Immature natural killer cell (primary cell): ENCODE measurements at regions not wholly inside any gene's neighbourhood (a gene's known extent, or its start where the extent isn't known, plus 50 kb on each side); places are given as distances from the start of the nearest gene placed in this dataset.
"Not testable (repeated sequence)": the region's sequence is repeated elsewhere in the genome, so short reads cannot be mapped to it uniquely, and the experiment has no call there.

Experiments
- DNase-seq, 3 donors: peaks; one replicate each; pipeline ENCODE4 v3.0.0; 2022; ENCODE audit warnings: mixed read lengths in 1 of 3
- H3K27ac Mint-ChIP-seq, 6 donors: one replicate each; pipeline ENCODE4 v1.8.0; 2020; ENCODE audit warnings: mixed read lengths in 6 of 6, mild to moderate bottlenecking in 5 of 6, inconsistent platforms in 4 of 6, moderate library complexity in 3 of 6
- H3K27me3 Mint-ChIP-seq, 3 donors: one replicate each; pipeline ENCODE4 v1.8.0; 2020 to 2021; ENCODE audit warnings: low read depth in 3 of 3, mild to moderate bottlenecking in 3 of 3, mixed read lengths in 3 of 3, moderate library complexity in 3 of 3, inconsistent platforms in 1 of 3
- H3K36me3 Mint-ChIP-seq, 3 donors: one replicate each; pipeline ENCODE4 v1.8.0; 2020; ENCODE audit warnings: mixed read lengths in 3 of 3, inconsistent platforms in 2 of 3, mild to moderate bottlenecking in 2 of 3
- H3K4me1 Mint-ChIP-seq, 2 donors: one replicate each; pipeline ENCODE4 v1.8.0; 2020; ENCODE audit warnings: inconsistent platforms in 2 of 2, mild to moderate bottlenecking in 2 of 2, mixed read lengths in 2 of 2, moderate library complexity in 1 of 2
- H3K4me3 Mint-ChIP-seq, 5 donors: one replicate each; pipeline ENCODE4 v1.8.0; 2020; ENCODE audit warnings: mild to moderate bottlenecking in 5 of 5, mixed read lengths in 5 of 5, inconsistent platforms in 3 of 5, moderate library complexity in 3 of 5
- H3K9me3 Mint-ChIP-seq, 6 donors: one replicate each; pipeline ENCODE4 v1.8.0; 2020; ENCODE audit warnings: mild to moderate bottlenecking in 6 of 6, mixed read lengths in 6 of 6, inconsistent platforms in 4 of 6, moderate library complexity in 3 of 6

DNA sequence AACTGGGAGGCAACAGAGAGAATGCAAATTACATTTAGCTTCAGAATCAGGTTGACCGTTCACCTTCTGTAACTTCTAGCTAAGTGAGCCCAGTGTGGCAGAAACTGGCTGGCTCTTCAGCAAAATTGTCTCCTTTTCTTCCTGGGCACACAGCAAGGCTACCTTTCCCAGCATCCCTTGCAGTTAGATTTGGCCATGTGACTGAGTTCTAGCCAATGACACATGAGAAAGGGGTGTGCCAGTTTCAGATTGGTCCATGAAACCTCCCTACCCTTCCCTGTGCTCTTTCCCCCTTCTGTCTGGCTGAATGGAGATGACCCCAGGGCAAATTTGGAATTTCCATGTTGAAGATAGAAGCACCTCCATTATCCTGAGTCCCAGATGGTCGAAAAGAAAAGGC is 72.5 kb upstream of the SMIM23 start:
- H3K27ac Mint-ChIP-seq: no peak overlapping the region
- H3K4me1 Mint-ChIP-seq: no peaks in the 10 kb centered on the region
- H3K9me3 Mint-ChIP-seq: peaks cover 0 to 3% (median 0%) of the 10 kb centered on the region in 6 donors
- no peak overlapping the region for H3K4me3 Mint-ChIP-seq
- no peak for DNase-seq
- peaks cover 2 to 8% (median 3%) of the 10 kb centered on the region in 3 donors for H3K27me3 Mint-ChIP-seq
- no peaks in the 10 kb centered on the region for H3K36me3 Mint-ChIP-seq

- Mint-ChIP-seq H3K4me3 (no peak overlapping the region), H3K9me3 (peaks cover 0 to 3% (median 0%) of the 10 kb centered on the region in 6 donors), H3K27me3 (peaks cover 2 to 13% (median 3%) of the 10 kb centered on the region in 3 donors), H3K36me3 (no peaks in the 10 kb centered on the region), H3K27ac (no peak overlapping the region), H3K4me1 (no peaks in the 10 kb centered on the region)
- DNase-seq: no peak
Observed at GRCh38 chr5:171714261-171714660, 71.4 kb upstream of the SMIM23 start.

DNA sequence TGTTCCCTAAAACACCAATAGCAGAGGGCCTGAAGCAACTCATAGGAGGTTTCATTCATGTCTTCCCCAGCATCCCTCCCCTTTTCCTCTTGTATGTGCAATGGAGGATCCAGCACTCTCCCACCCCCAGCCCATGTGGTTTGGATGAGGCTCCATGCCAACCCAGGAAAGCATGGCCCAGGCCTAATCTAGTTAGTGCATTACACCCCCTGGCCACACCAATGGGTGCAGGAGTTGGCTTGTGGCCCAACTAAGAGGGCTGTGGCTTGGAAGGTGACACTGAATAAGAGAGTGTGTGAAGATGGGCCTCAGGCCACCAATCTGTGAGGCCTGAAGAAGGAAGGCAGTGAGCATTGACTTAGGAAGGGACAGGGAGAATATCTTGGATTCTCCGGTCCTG is 70.8 kb upstream of the SMIM23 start:
- Mint-ChIP-seq H3K4me3 (no peak overlapping the region), H3K27me3 (peaks cover 2 to 13% (median 5%) of the 10 kb centered on the region in 3 donors), H3K36me3 (no peaks in the 10 kb centered on the region), H3K4me1 (no peaks in the 10 kb centered on the region), H3K27ac (no peak overlapping the region), H3K9me3 (peaks cover 0 to 3% (median 0%) of the 10 kb centered on the region in 6 donors)
- no peak for DNase-seq

DNA sequence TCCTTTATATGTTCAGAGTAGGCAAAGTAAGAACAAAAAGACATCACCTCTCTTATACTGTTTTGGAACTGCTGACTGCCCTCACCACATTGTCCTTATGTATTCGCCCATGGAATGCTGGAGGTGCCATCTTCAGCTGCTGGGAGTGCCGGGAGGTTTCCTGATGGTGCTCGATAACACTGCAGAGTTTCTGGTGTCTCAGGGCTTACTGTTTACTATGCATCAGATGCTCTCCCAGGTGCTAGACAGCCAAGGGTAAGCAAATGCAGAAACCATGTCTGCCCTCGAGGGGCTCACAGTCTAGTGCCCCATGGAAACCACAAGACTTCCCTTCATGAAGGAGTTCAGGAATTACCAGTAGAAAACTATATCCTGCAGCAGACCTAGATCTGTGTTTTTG is 70.1 kb upstream of the SMIM23 start:
- Mint-ChIP-seq H3K9me3 (no peaks in the 10 kb centered on the region), H3K27ac (no peak overlapping the region), H3K4me1 (no peaks in the 10 kb centered on the region), H3K36me3 (no peaks in the 10 kb centered on the region), H3K27me3 (peaks cover 2 to 13% (median 6%) of the 10 kb centered on the region in 3 donors), H3K4me3 (no peak overlapping the region)
- DNase-seq: no peak

- H3K36me3 Mint-ChIP-seq: no peaks in the 10 kb centered on the region
- DNase-seq: no peak
- H3K4me3 Mint-ChIP-seq: no peak overlapping the region
- no peaks in the 10 kb centered on the region for H3K4me1 Mint-ChIP-seq
- H3K27ac Mint-ChIP-seq: no peak overlapping the region
- no peaks in the 10 kb centered on the region for H3K9me3 Mint-ChIP-seq
- peaks cover 2 to 19% (median 6%) of the 10 kb centered on the region in 3 donors for H3K27me3 Mint-ChIP-seq
Observed at GRCh38 chr5:171720086-171720485, 65.5 kb upstream of the SMIM23 start.

DNA sequence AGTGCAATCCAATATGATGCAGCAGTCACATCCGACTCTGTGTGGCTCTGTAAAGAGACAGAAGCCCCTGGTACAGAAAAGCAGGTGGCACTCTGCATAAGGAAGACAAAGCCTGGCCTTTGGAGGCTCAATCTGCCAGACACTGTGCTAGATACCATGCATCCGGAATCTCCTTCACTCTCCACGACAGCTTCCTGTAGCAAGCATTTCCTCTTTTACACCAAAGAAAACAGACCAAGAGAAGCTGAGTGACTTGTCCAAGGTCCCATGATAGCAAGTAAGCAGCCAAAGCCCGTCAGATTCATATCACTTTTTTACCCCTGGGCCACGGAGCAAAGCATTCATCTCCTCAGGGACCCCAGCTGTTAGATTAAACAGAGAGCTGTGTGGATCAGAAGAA is 64.2 kb upstream of the SMIM23 start:
- H3K4me3 Mint-ChIP-seq: no peak overlapping the region

DNA sequence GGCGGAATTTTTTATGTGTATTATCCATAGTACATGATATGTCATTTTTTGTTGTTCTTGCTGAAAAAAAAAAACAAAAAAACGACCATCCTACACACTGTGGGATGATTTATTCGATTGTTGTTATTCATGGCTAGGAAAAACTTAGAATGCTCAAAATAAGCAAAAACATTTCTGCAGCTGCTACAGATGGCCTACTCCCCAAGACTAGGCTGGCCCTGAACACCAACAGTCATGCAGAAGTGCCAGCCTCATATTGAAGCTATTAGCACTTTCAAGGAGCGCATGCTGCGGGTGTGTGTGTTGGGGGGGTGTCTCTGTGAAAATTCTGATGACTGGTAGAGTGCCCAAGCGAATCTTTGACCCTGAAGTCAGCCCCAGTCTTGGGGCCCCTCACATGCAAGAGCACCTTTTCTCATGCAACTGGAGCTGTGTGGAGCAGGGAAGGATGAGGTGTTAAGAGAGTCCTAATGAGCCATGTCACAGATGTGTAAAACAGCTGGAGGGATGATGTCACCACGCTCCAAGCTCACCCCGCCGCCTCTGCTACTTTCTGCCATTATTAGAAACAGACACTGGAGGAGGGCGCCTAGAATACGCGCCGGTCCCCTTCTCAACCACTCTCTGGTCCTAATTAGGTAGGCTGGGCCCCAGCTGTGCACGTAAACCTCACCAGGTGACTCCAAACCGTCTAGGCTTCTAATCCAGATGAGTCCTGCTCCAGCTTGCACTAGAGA is 61.0 kb upstream of the SMIM23 start:
- H3K9me3 Mint-ChIP-seq: peaks cover 8 to 30% (median 17%) of the 10 kb centered on the region in 6 donors
- no peak for DNase-seq
- H3K4me1 Mint-ChIP-seq: no peaks in the 10 kb centered on the region
- peaks cover 0 to 4% (median 0%) of the 10 kb centered on the region in 3 donors for H3K36me3 Mint-ChIP-seq
- no peak overlapping the region for H3K4me3 Mint-ChIP-seq
- H3K27ac Mint-ChIP-seq: no peak overlapping the region
- H3K27me3 Mint-ChIP-seq: peaks cover 12 to 22% (median 21%) of the 10 kb centered on the region in 3 donors

More for the DNA sequence above, 64.2 kb upstream of the SMIM23 start:
- Mint-ChIP-seq H3K27me3 (peaks cover 6 to 18% (median 12%) of the 10 kb centered on the region in 3 donors), H3K36me3 (peaks cover 0 to 3% (median 0%) of the 10 kb centered on the region in 3 donors), H3K27ac (no peak overlapping the region), H3K4me1 (no peaks in the 10 kb centered on the region), H3K9me3 (peaks cover 6 to 7% (median 7%) of the 10 kb centered on the region in 6 donors)
- no peak for DNase-seq

GRCh38 chr5:171725205-171725601 is 60.4 kb upstream of the SMIM23 start:
- peaks cover 12 to 21% (median 18%) of the 10 kb centered on the region in 3 donors for H3K27me3 Mint-ChIP-seq
- H3K36me3 Mint-ChIP-seq: peaks cover 0 to 4% (median 0%) of the 10 kb centered on the region in 3 donors
- H3K4me1 Mint-ChIP-seq: no peaks in the 10 kb centered on the region
- H3K27ac Mint-ChIP-seq: no peak overlapping the region
- no peak for DNase-seq
- peaks cover 8 to 33% (median 17%) of the 10 kb centered on the region in 6 donors for H3K9me3 Mint-ChIP-seq
- no peak overlapping the region for H3K4me3 Mint-ChIP-seq

DNA sequence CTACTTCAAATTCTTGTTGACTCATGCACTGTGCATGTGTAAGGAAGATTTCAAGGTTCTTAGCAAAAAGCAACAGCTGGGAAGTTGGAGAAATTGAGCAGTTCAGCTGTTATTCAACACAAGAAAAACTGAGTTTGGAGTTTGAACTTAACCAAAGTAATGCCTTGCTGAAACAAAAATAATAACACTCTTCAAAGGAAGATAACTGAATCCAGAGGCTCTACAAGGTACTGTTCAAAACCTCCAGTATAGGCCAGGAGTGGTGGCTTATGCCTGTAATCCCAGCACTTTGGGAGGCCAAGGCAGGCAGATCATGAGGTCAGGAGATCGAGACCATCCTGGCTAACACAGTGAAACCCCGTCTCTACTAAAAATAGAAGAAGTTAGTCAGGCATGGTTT is 58.8 kb upstream of the SMIM23 start:
- not testable (repeated sequence) for H3K27ac Mint-ChIP-seq, H3K36me3 Mint-ChIP-seq, H3K4me3 Mint-ChIP-seq, DNase-seq, H3K4me1 Mint-ChIP-seq
- Mint-ChIP-seq H3K27me3 (peaks cover 12 to 18% (median 15%) of the 10 kb centered on the region in 3 donors), H3K9me3 (peaks cover 8 to 36% (median 18%) of the 10 kb centered on the region in 6 donors)

GRCh38 chr5:171728686-171729085 is 56.9 kb upstream of the SMIM23 start:
- no peak overlapping the region for H3K27ac Mint-ChIP-seq
- H3K36me3 Mint-ChIP-seq: peaks cover 0 to 4% (median 0%) of the 10 kb centered on the region in 3 donors
- H3K4me1 Mint-ChIP-seq: no peaks in the 10 kb centered on the region
- no peak for DNase-seq
- peaks cover 12 to 18% (median 13%) of the 10 kb centered on the region in 3 donors for H3K27me3 Mint-ChIP-seq
- H3K4me3 Mint-ChIP-seq: no peak overlapping the region
- H3K9me3 Mint-ChIP-seq: peaks cover 8 to 36% (median 18%) of the 10 kb centered on the region in 6 donors
